ENCODE measurements at regions not wholly inside any gene's neighbourhood (a gene's known extent, or its start where the extent isn't known, plus 50 kb on each side); places are given as distances from the start of the nearest gene placed in this dataset.

GRCh38 chr14:38316922-38317321, 61.0 kb upstream of the CLEC14A start:
- Histone ChIP-seq H3K79me2 (ENCODE audit: insufficient read depth, low read length) (no peaks in the 10 kb centered on the region), H3K4me3 (replicated peaks in 1 of 3; ENCODE audit: low read depth in 2 of 3, low read length in 3 of 3) (no peak overlapping the region), H3K9me3 (replicated peaks in 1 of 2; ENCODE audit: control insufficient read depth in 1 of 2, insufficient read depth in 1 of 2, low read length in 2 of 2) (peaks cover 0 to 5% of the 10 kb centered on the region in 2 donors), H3K36me3 (replicated peaks in 1 of 2; ENCODE audit: control insufficient read depth in 1 of 2, insufficient read depth in 2 of 2, low read length in 2 of 2) (no peaks in the 10 kb centered on the region), H3K27ac (ENCODE audit: low read depth in 1 of 2, low read length in 2 of 2) (no peak overlapping the region), H4K20me1 (ENCODE audit: insufficient read depth, low read length) (no peaks in the 10 kb centered on the region), H3K4me1 (ENCODE audit: control insufficient read depth in 1 of 2, insufficient read depth in 2 of 2, low read length in 2 of 2) (no peaks in the 10 kb centered on the region), H3K4me2 (replicated peaks; ENCODE audit: extremely low read depth, low read length, poor library complexity, severe bottlenecking) (no peak overlapping the region), H3K9ac (ENCODE audit: insufficient read depth, low read length, poor library complexity, severe bottlenecking) (no peak overlapping the region), H3K27me3 (ENCODE audit: control insufficient read depth in 2 of 2, insufficient read depth in 2 of 2, low read length in 2 of 2) (no peaks in the 10 kb centered on the region), H2AFZ (ENCODE audit: insufficient read depth, low read depth, low read length, poor library complexity, severe bottlenecking) (no peak overlapping the region)
- no CpG with 5 or more reads among the region's 3 CpGs for WGBS (ENCODE audit: insufficient coverage)
- TF ChIP-seq CTCF (IDR thresholded peaks at IDR 0.05) = no peak
- Mint-ChIP-seq H3K4me1 (no peaks in the 10 kb centered on the region), H3K4me3 (no peak overlapping the region), H3K9me3 (peaks cover 0 to 4% (median 2%) of the 10 kb centered on the region in 7 donors), H3K36me3 (no peaks in the 10 kb centered on the region), H3K27me3 (ENCODE audit: low read depth in 3 of 3) (peaks cover 0 to 2% (median 0%) of the 10 kb centered on the region in 3 donors), H3K27ac (no peak overlapping the region)
- intact Hi-C loops (cut with micrococcal nuclease) = no loop called here
- DNase-seq = no peak

- intact Hi-C loops (cut with micrococcal nuclease) = no loop called here
- Mint-ChIP-seq H3K4me3 (no peak overlapping the region), H3K36me3 (no peaks in the 10 kb centered on the region), H3K27ac (no peak overlapping the region), H3K27me3 (ENCODE audit: low read depth in 3 of 3) (peaks cover 0 to 2% (median 0%) of the 10 kb centered on the region in 3 donors), H3K9me3 (peaks cover 0 to 2% (median 0%) of the 10 kb centered on the region in 7 donors), H3K4me1 (no peaks in the 10 kb centered on the region)
- Histone ChIP-seq H2AFZ (ENCODE audit: insufficient read depth, low read depth, low read length, poor library complexity, severe bottlenecking) (no peak overlapping the region), H3K79me2 (ENCODE audit: insufficient read depth, low read length) (no peaks in the 10 kb centered on the region), H3K27ac (ENCODE audit: low read depth in 1 of 2, low read length in 2 of 2) (no peak overlapping the region), H3K4me3 (replicated peaks in 1 of 3; ENCODE audit: low read depth in 2 of 3, low read length in 3 of 3) (no peak overlapping the region), H3K9me3 (replicated peaks in 1 of 2; ENCODE audit: control insufficient read depth in 1 of 2, insufficient read depth in 1 of 2, low read length in 2 of 2) (no peaks in the 10 kb centered on the region), H3K4me1 (ENCODE audit: control insufficient read depth in 1 of 2, insufficient read depth in 2 of 2, low read length in 2 of 2) (no peaks in the 10 kb centered on the region), H3K9ac (ENCODE audit: insufficient read depth, low read length, poor library complexity, severe bottlenecking) (no peak overlapping the region), H3K27me3 (ENCODE audit: control insufficient read depth in 2 of 2, insufficient read depth in 2 of 2, low read length in 2 of 2) (no peaks in the 10 kb centered on the region), H4K20me1 (ENCODE audit: insufficient read depth, low read length) (no peaks in the 10 kb centered on the region), H3K4me2 (replicated peaks; ENCODE audit: extremely low read depth, low read length, poor library complexity, severe bottlenecking) (no peak overlapping the region), H3K36me3 (replicated peaks in 1 of 2; ENCODE audit: control insufficient read depth in 1 of 2, insufficient read depth in 2 of 2, low read length in 2 of 2) (no peaks in the 10 kb centered on the region)
- no peak for DNase-seq
- TF ChIP-seq CTCF (IDR thresholded peaks at IDR 0.05) = no peak
These were observed 55.8 kb upstream of the CLEC14A start for GRCh38 chr14:38311655-38312054.
